GM12878 (cell line): ENCODE measurements at regions not wholly inside any gene's neighbourhood (a gene's known extent, or its start where the extent isn't known, plus 50 kb on each side); places are given as distances from the start of the nearest gene placed in this dataset.

Experiments
- ATAC-seq: fragments of 200-7000 bp; cut with Tn5 transposase; 3 replicates; pipeline ENCODE4 v1.9.1; 2020; ENCODE audit warnings: mild to moderate bottlenecking, moderate library complexity
- BruUV-seq: library from RNA; stranded (reverse); fragments of 400-500 nt; replicated peaks from 2 replicates; lab custom pipeline; 2021; lab: Mats Ljungman, UMichigan
- CTCF ChIA-PET: fragments of 300-600 bp; sonication (Branson Sonifier 250); formaldehyde crosslinking; extraction: SDS; loops from one replicate; lab custom pipeline; 2021; ENCODE audit warnings: inconsistent platforms; lab: Yijun Ruan, JAX
- POLR2A ChIA-PET: fragments of 350-600 bp; formaldehyde crosslinking; extraction: SDS; loops from one replicate; lab custom pipeline; 2021; ENCODE audit warnings: inconsistent platforms; lab: Charles Lee
- RAD21 ChIA-PET: fragments of 300-600 bp; sonication (Branson Sonifier 250); formaldehyde crosslinking; loops from one replicate; lab custom pipeline; 2023; ENCODE audit warnings: antibody characterized with exemption; ENCODE audit not compliant: unreplicated experiment; lab: Charles Lee
- SMC1A ChIA-PET: fragments of 300-600 bp; sonication (Branson Sonifier 250); formaldehyde crosslinking; loops from one replicate; lab custom pipeline; 2023; ENCODE audit not compliant: unreplicated experiment, uncharacterized antibody; lab: Charles Lee
- DNase-seq: peaks from one replicate; pipeline ENCODE4 v3.0.0-alpha.2; 2011; ENCODE audit warnings: low read depth, low spot score
- FAIRE-seq: peaks from 3 replicates; lab custom pipeline; 2011; peaks lifted over from hg19 to GRCh38; lab: Jason Lieb, UNC
- H2AFZ ChIP-seq: 2 replicates; pipeline ENCODE4 v1.6.0; 2011; ENCODE audit warnings: low read depth, low read length, control low read depth; ENCODE audit not compliant: control insufficient read depth
- H3K27ac ChIP-seq: 2 replicates; pipeline ENCODE4 v1.5.1; 2011; ENCODE audit warnings: control low read depth; ENCODE audit not compliant: control insufficient read depth, insufficient read depth
- H3K27me3 ChIP-seq, 2 experiments: replicated peaks in 1 of 2; 2 replicates each; pipeline versions ENCODE4 v1.6.0 to v1.6.1; 2011; ENCODE audit warnings: low read length in 1 of 2; ENCODE audit not compliant: control insufficient read depth in 2 of 2, insufficient read depth in 2 of 2
- H3K36me3 ChIP-seq, 2 experiments: 2 replicates each; pipeline ENCODE4 v1.5.1; 2011; ENCODE audit warnings: low read length in 1 of 2; ENCODE audit not compliant: control insufficient read depth in 2 of 2, insufficient read depth in 2 of 2
- H3K4me1 ChIP-seq: 2 replicates; pipeline ENCODE4 v1.6.1; 2011; ENCODE audit warnings: mild to moderate bottlenecking, low read length, moderate library complexity, mixed read lengths; ENCODE audit not compliant: control insufficient read depth, insufficient read depth
- H3K4me2 ChIP-seq: 2 replicates; pipeline ENCODE4 v1.6.0; 2011; ENCODE audit warnings: control low read depth; ENCODE audit not compliant: control insufficient read depth, insufficient read depth
- H3K4me3 ChIP-seq: fragments of 200-600 bp; sonication (generic); 2 replicates; pipeline ENCODE4 v1.5.1; 2016
- H3K79me2 ChIP-seq: 2 replicates; pipeline ENCODE4 v1.6.0; 2011; ENCODE audit warnings: low read length; ENCODE audit not compliant: control insufficient read depth, insufficient read depth
- H3K9ac ChIP-seq: 2 replicates; pipeline ENCODE4 v1.8.0; 2011; ENCODE audit warnings: low read length, control low read depth, mixed read lengths; ENCODE audit not compliant: control insufficient read depth, insufficient read depth
- H3K9me3 ChIP-seq: replicated peaks from 3 replicates; pipeline ENCODE4 v1.5.1; 2011; ENCODE audit warnings: mild to moderate bottlenecking, low read length; ENCODE audit not compliant: control insufficient read depth, insufficient read depth
- H4K20me1 ChIP-seq: 2 replicates; pipeline ENCODE4 v1.6.0; 2011; ENCODE audit not compliant: control insufficient read depth, insufficient read depth
- CEBPB ChIP-seq, 2 experiments: fragments of 150-350 bp in 1 of 2; IDR thresholded peaks; 2 replicates each; pipeline ENCODE4 v1.6.1; 2012 to 2014; ENCODE audit warnings: low read depth in 2 of 2, low read length in 2 of 2, borderline replicate concordance in 1 of 2, inconsistent platforms in 1 of 2
- CHD4 ChIP-seq: fragments of 200-600 bp; sonication (generic); IDR thresholded peaks from 2 replicates; pipeline ENCODE4 v1.6.1; 2016; ENCODE audit warnings: mild to moderate bottlenecking
- CUX1 ChIP-seq: IDR thresholded peaks from 2 replicates; pipeline ENCODE4 v1.6.1; 2012; ENCODE audit warnings: improper control_type of control experiment, low read depth, low read length; ENCODE audit not compliant: insufficient replicate concordance
- EP300 ChIP-seq, 2 experiments: fragments of 150-350 bp in 1 of 2; IDR thresholded peaks; 2 replicates each; pipeline ENCODE4 v1.6.1; 2011 to 2012; ENCODE audit warnings: low read depth in 2 of 2, low read length in 2 of 2, borderline replicate concordance in 1 of 2, improper control_type of control experiment in 1 of 2, inconsistent platforms in 1 of 2; ENCODE audit not compliant: control insufficient read depth in 1 of 2
- IKZF2 ChIP-seq, 2 experiments: fragments of 450-650 bp; IDR thresholded peaks; 2 replicates each; pipeline ENCODE4 v1.6.1; 2017; ENCODE audit warnings: mild to moderate bottlenecking in 2 of 2, moderate library complexity in 2 of 2
- JUND ChIP-seq: IDR thresholded peaks from 2 replicates; pipeline ENCODE4 v1.6.1; 2012; ENCODE audit warnings: low read depth, mild to moderate bottlenecking, low read length, improper control_type of control experiment, moderate library complexity
- MTA2 ChIP-seq: fragments of 450-650 bp; IDR thresholded peaks from 2 replicates; pipeline ENCODE4 v1.6.1; 2016; ENCODE audit warnings: low read depth, mild to moderate bottlenecking, moderate library complexity
- NFXL1 ChIP-seq: fragments of 450-650 bp; IDR thresholded peaks from 2 replicates; pipeline ENCODE4 v1.6.1; 2017; ENCODE audit warnings: antibody characterized with exemption, mild to moderate bottlenecking, borderline replicate concordance
- NKRF ChIP-seq: fragments of 450-650 bp; conservative IDR thresholded peaks from 2 replicates; pipeline ENCODE4 v1.6.1; 2017; ENCODE audit warnings: mild to moderate bottlenecking, moderate library complexity
- RCOR1 ChIP-seq: conservative IDR thresholded peaks from 2 replicates; pipeline ENCODE4 v1.6.1; 2012; ENCODE audit warnings: low read depth, low read length, improper control_type of control experiment
- SKIL ChIP-seq: fragments of 450-650 bp; IDR thresholded peaks from 2 replicates; pipeline ENCODE4 v1.6.1; 2017; ENCODE audit warnings: mild to moderate bottlenecking, low read depth, inconsistent platforms; ENCODE audit not compliant: poor library complexity, severe bottlenecking
- ZNF217 ChIP-seq: fragments of 450-650 bp; IDR thresholded peaks from 2 replicates; pipeline ENCODE4 v1.6.1; 2017; ENCODE audit warnings: antibody characterized with exemption, mild to moderate bottlenecking
- WGBS: methylation state at CpG from one replicate; pipeline ENCODE4 v1.1.6; 2016; ENCODE audit warnings: low lambda C conversion rate; ENCODE audit not compliant: insufficient replicate concordance, insufficient coverage; ENCODE audit errors: missing lambda C conversion rate; 5-methylcytosine and 5-hydroxymethylcytosine counted together
- in situ Hi-C: fragments of 300-500 bp; cut with MboI; formaldehyde crosslinking; loops from 9 replicates; pipeline ENCODE4 v1.14.3; 2018; ENCODE audit warnings: mixed read lengths
- intact Hi-C: fragments of 100-400 bp; cut with micrococcal nuclease; formaldehyde crosslinking; loops from one replicate; pipeline ENCODE4 v1.14.2; 2022; ENCODE audit not compliant: unreplicated experiment
- TF ChIP-seq, protein P1 (sequence below): fragments of 450-650 bp; IDR thresholded peaks from 2 replicates; pipeline ENCODE4 v1.6.1; 2016; ENCODE audit warnings: mild to moderate bottlenecking

DNA sequence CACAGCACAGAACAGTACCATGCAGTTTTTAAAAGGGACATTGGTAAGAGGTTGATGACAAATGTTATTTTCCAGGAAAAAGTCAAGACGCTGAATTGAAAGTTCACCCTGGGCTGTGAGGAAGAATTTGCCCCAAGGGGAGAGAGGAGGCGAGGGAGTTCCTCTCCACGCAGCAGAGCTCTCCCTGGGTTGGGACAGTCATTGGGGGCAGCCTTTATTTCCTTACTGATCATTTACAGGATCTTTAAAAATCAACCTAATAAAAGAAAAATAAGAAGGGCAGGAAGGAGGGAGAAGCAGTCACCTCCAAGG is 49.9 kb upstream of the WNT7B start:
- no TSS peak for BruUV-seq
- no peak overlapping the region for H3K9ac ChIP-seq
- ChIA-PET RAD21 (no interaction called here), POLR2A (no interaction called here)
- H3K27me3 ChIP-seq: peaks cover 9% of the 10 kb centered on the region in 2 experiments; a peak in 3 of 4 replicates
- H3K4me2 ChIP-seq: peak overlapping the region; percentile 60
- 26% methylated on average over 3 of the region's 3 CpGs for WGBS
- DNase-seq: no peak
- no peak for ATAC-seq
- H2AFZ ChIP-seq: no peak overlapping the region
- TF ChIP-seq CHD4 (no peak), IKZF2 (IDR thresholded peaks at IDR 0.05) (no peak), RCOR1 (no peak), NKRF (no peak), JUND (no peak), ZNF217 (no peak), SKIL (no peak), CUX1 (no peak), MTA2 (no peak), NFXL1 (no peak), EP300 (IDR thresholded peaks at IDR 0.05; ENCODE audit: borderline replicate concordance in 1 of 2, control insufficient read depth in 1 of 2, low read depth in 2 of 2, low read length in 2 of 2) (no peak), CEBPB (IDR thresholded peaks at IDR 0.05; ENCODE audit: borderline replicate concordance in 1 of 2, low read depth in 2 of 2, low read length in 2 of 2) (no peak)
- TF ChIP-seq, protein P1, sequence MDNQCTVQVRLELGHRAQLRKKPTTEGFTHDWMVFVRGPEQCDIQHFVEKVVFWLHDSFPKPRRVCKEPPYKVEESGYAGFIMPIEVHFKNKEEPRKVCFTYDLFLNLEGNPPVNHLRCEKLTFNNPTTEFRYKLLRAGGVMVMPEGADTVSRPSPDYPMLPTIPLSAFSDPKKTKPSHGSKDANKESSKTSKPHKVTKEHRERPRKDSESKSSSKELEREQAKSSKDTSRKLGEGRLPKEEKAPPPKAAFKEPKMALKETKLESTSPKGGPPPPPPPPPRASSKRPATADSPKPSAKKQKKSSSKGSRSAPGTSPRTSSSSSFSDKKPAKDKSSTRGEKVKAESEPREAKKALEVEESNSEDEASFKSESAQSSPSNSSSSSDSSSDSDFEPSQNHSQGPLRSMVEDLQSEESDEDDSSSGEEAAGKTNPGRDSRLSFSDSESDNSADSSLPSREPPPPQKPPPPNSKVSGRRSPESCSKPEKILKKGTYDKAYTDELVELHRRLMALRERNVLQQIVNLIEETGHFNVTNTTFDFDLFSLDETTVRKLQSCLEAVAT: no peak
- TF ChIP-seq, all 136 proteins: peak for 0
- no peak for FAIRE-seq
- H3K9me3 ChIP-seq: no peaks in the 10 kb centered on the region
- ChIA-PET CTCF (interaction anchor here (1.4 kb wide), 1 partner anchor 20 kb away, joined by 5 read pairs; no protein-coding TSS in a partner anchor), SMC1A (no interaction called here)
- H3K27ac ChIP-seq: no peak overlapping the region
- H4K20me1 ChIP-seq: no peaks in the 10 kb centered on the region
- H3K4me1 ChIP-seq: no peaks in the 10 kb centered on the region
- H3K4me3 ChIP-seq: no peak overlapping the region
- no peaks in the 10 kb centered on the region for H3K79me2 ChIP-seq
- H3K36me3 ChIP-seq: no peaks in the 10 kb centered on the region
- intact Hi-C loops (no loop called here), in situ Hi-C loops (no loop called here)
